H9 (cell line): ENCODE measurements at regions not wholly inside any gene's neighbourhood (a gene's known extent, or its start where the extent isn't known, plus 50 kb on each side); places are given as distances from the start of the nearest gene placed in this dataset.

Experiments
- DNase-seq: peaks from one replicate; pipeline ENCODE4 v3.0.0-alpha.2; 2017
- H2AFZ ChIP-seq: one replicate; pipeline ENCODE4 v1.6.1; 2013; ENCODE audit warnings: mild to moderate bottlenecking, low read length, control low read depth, moderate library complexity
- H2AK5ac ChIP-seq: 2 replicates; pipeline ENCODE4 v1.6.1; 2013; ENCODE audit warnings: low read length, control low read depth, mixed read lengths; ENCODE audit not compliant: insufficient read length
- H2BK120ac ChIP-seq: one replicate; pipeline ENCODE4 v1.6.1; 2013; ENCODE audit warnings: low read depth, mild to moderate bottlenecking, low read length, control low read depth, inconsistent platforms; ENCODE audit not compliant: poor library complexity, severe bottlenecking
- H2BK12ac ChIP-seq: 2 replicates; pipeline ENCODE4 v1.6.1; 2013; ENCODE audit warnings: low read length, control low read depth, mixed read lengths, low read depth; ENCODE audit not compliant: insufficient read length
- H2BK15ac ChIP-seq: 2 replicates; pipeline ENCODE4 v1.6.1; 2013; ENCODE audit warnings: low read depth, low read length, control low read depth
- H2BK20ac ChIP-seq: one replicate; pipeline ENCODE4 v1.6.1; 2013; ENCODE audit warnings: low read depth, mild to moderate bottlenecking, low read length, control low read depth, inconsistent platforms; ENCODE audit not compliant: poor library complexity, severe bottlenecking
- H2BK5ac ChIP-seq: 2 replicates; pipeline ENCODE4 v1.6.1; 2013; ENCODE audit warnings: low read length, control low read depth, mixed read lengths; ENCODE audit not compliant: insufficient read length
- H3K14ac ChIP-seq: 2 replicates; pipeline ENCODE4 v1.6.1; 2013; ENCODE audit warnings: low read length, control low read depth; ENCODE audit not compliant: insufficient read depth
- H3K18ac ChIP-seq: 2 replicates; pipeline ENCODE4 v1.6.1; 2013; ENCODE audit warnings: low read depth, mild to moderate bottlenecking, mixed read lengths, low read length, control low read depth; ENCODE audit not compliant: insufficient read length
- H3K23ac ChIP-seq: 2 replicates; pipeline ENCODE4 v1.6.1; 2013; ENCODE audit warnings: low read length, control low read depth, mixed read lengths, low read depth; ENCODE audit not compliant: insufficient read length
- H3K23me2 ChIP-seq: 2 replicates; pipeline ENCODE4 v1.6.1; 2013; ENCODE audit warnings: low read depth, mild to moderate bottlenecking, mixed read lengths, low read length, control low read depth; ENCODE audit not compliant: insufficient read length, poor library complexity, severe bottlenecking
- H3K27ac ChIP-seq: 2 replicates; pipeline ENCODE4 v1.5.1; 2013; ENCODE audit warnings: low read length, control low read depth, mixed read lengths, low read depth; ENCODE audit not compliant: insufficient read length
- H3K27me3 ChIP-seq: 2 replicates; pipeline ENCODE4 v1.6.1; 2013; ENCODE audit warnings: low read length, control low read depth, inconsistent platforms; ENCODE audit not compliant: insufficient read depth
- H3K4ac ChIP-seq: 2 replicates; pipeline ENCODE4 v1.6.1; 2013; ENCODE audit warnings: low read depth, mild to moderate bottlenecking, control low read depth, inconsistent platforms, low read length, moderate library complexity
- H3K4me1 ChIP-seq: 2 replicates; pipeline ENCODE4 v1.6.1; 2013; ENCODE audit warnings: low read length, control low read depth, inconsistent platforms; ENCODE audit not compliant: insufficient read depth
- H3K4me2 ChIP-seq: 2 replicates; pipeline ENCODE4 v1.6.1; 2013; ENCODE audit warnings: low read length, control low read depth, mixed read lengths; ENCODE audit not compliant: insufficient read length, insufficient read depth
- H3K56ac ChIP-seq: 2 replicates; pipeline ENCODE4 v1.6.1; 2013; ENCODE audit warnings: low read depth, mild to moderate bottlenecking, mixed read lengths, low read length, control low read depth; ENCODE audit not compliant: insufficient read length
- H3K79me1 ChIP-seq: 2 replicates; pipeline ENCODE4 v1.6.1; 2013; ENCODE audit warnings: low read depth, mild to moderate bottlenecking, moderate library complexity, low read length, control low read depth, inconsistent platforms; ENCODE audit not compliant: insufficient read depth, poor library complexity, severe bottlenecking
- H3K79me2 ChIP-seq: 2 replicates; pipeline ENCODE4 v1.6.1; 2013; ENCODE audit warnings: low read length, control low read depth, inconsistent platforms; ENCODE audit not compliant: insufficient read depth
- H3K9ac ChIP-seq: 2 replicates; pipeline ENCODE4 v1.6.1; 2013; ENCODE audit warnings: low read length, control low read depth, mixed read lengths; ENCODE audit not compliant: insufficient read length; ENCODE audit errors: extremely low read depth
- H3K9me3 ChIP-seq: one replicate; pipeline ENCODE4 v1.6.1; 2013; ENCODE audit warnings: low read depth, low read length, inconsistent platforms; ENCODE audit not compliant: control insufficient read depth
- H3T11ph ChIP-seq: one replicate; pipeline ENCODE4 v1.6.1; 2013; ENCODE audit warnings: mild to moderate bottlenecking, low read length, control low read depth, inconsistent platforms
- H4K20me1 ChIP-seq: one replicate; pipeline ENCODE4 v1.6.1; 2013; ENCODE audit not compliant: control insufficient read depth, insufficient read length, insufficient read depth
- H4K5ac ChIP-seq: 2 replicates; pipeline ENCODE4 v1.6.1; 2013; ENCODE audit warnings: low read depth, mild to moderate bottlenecking, mixed read lengths, low read length, control low read depth; ENCODE audit not compliant: insufficient read length
- H4K8ac ChIP-seq: replicated peaks from 2 replicates; pipeline ENCODE4 v1.6.1; 2013; ENCODE audit warnings: low read length, control low read depth, mixed read lengths, low read depth; ENCODE audit not compliant: insufficient read length
- H4K91ac ChIP-seq: 2 replicates; pipeline ENCODE4 v1.6.1; 2013; ENCODE audit warnings: low read depth, mild to moderate bottlenecking, moderate library complexity, mixed read lengths, low read length, control low read depth; ENCODE audit not compliant: insufficient read length
- H3K27ac Mint-ChIP-seq, 3 experiments: 2 replicates in 2 of 3; 3 replicates in 1 of 3; pipeline ENCODE4 v1.8.0; 2020 to 2021; ENCODE audit warnings: mixed read lengths in 3 of 3, mild to moderate bottlenecking in 1 of 3, moderate library complexity in 1 of 3
- H3K27me3 Mint-ChIP-seq: 2 replicates; pipeline ENCODE4 v1.8.0; 2021; ENCODE audit warnings: low read depth, mild to moderate bottlenecking, moderate library complexity, mixed read lengths
- H3K36me3 Mint-ChIP-seq, 3 experiments: 2 replicates in 2 of 3; 3 replicates in 1 of 3; pipeline ENCODE4 v1.8.0; 2020 to 2021; ENCODE audit warnings: low read depth in 3 of 3, mixed read lengths in 3 of 3; ENCODE audit not compliant: insufficient read depth in 1 of 3
- H3K4me1 Mint-ChIP-seq, 2 experiments: 2 replicates each; pipeline ENCODE4 v1.8.0; 2020; ENCODE audit warnings: mixed read lengths in 2 of 2
- H3K4me3 Mint-ChIP-seq, 2 experiments: 2 replicates in 1 of 2; 3 replicates in 1 of 2; pipeline ENCODE4 v1.8.0; 2020 to 2021; ENCODE audit warnings: mild to moderate bottlenecking in 2 of 2, mixed read lengths in 2 of 2, moderate library complexity in 1 of 2
- H3K9me3 Mint-ChIP-seq, 2 experiments: 2 replicates in 1 of 2; 3 replicates in 1 of 2; pipeline ENCODE4 v1.8.0; 2020; ENCODE audit warnings: mild to moderate bottlenecking in 2 of 2, mixed read lengths in 2 of 2, moderate library complexity in 1 of 2
- WGBS: extraction: QIAGEN DNeasy Blood & Tissue Kit; methylation state at CpG from one replicate; pipeline ENCODE4 v1.1.7; 2013; ENCODE audit warnings: missing lambda C conversion rate, low lambda C conversion rate, mixed read lengths; ENCODE audit not compliant: insufficient read length; ENCODE audit errors: extremely low coverage; 5-methylcytosine and 5-hydroxymethylcytosine counted together
- TF ChIP-seq, protein P1 (sequence below): fragments of 200-600 bp; sonication (generic); conservative IDR thresholded peaks from 3 replicates; pipeline ENCODE4 v1.8.0; 2021; ENCODE audit warnings: antibody characterized with exemption, mild to moderate bottlenecking

DNA sequence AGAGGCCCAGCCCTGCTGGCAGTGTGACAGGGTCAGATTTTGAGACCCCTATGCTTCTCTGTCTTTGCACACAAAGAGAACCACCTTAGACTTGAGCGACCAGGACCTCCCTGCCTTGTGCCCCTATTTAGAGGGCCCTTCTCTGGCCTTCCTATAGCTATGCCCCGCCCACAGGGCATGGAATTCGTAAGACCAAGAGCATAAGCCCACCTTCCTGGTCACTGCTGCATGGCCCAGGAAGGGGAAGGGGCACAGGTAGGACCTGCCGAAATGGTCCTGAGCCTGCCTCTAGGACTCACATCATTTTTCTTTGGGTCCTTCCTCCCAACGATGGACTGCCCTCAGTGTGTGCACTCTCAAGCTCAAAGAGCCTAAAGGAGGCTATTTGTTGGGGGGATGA lies 65.1 kb upstream of the SRSF6 start:
- H2AK5ac ChIP-seq: no peak overlapping the region
- WGBS: no CpG with 5 or more reads among the region's 5 CpGs
- H3K4ac ChIP-seq: no peak overlapping the region
- H2AFZ ChIP-seq: no peak overlapping the region
- no peak overlapping the region for H3T11ph ChIP-seq
- no peak overlapping the region for H3K9ac ChIP-seq
- no peaks in the 10 kb centered on the region for H3K27me3 ChIP-seq
- no peaks in the 10 kb centered on the region for H3K4me1 ChIP-seq
- H3K27ac ChIP-seq: no peak overlapping the region
- H3K23ac ChIP-seq: no peak overlapping the region
- no peak overlapping the region for H2BK12ac ChIP-seq
- no peak for DNase-seq
- Mint-ChIP-seq H3K27me3 (peaks cover 10% of the 10 kb centered on the region), H3K27ac (no peak overlapping the region), H3K36me3 (no peaks in the 10 kb centered on the region), H3K4me3 (no peak overlapping the region), H3K9me3 (no peaks in the 10 kb centered on the region; a peak in 1 of 5 replicates), H3K4me1 (peaks cover 2 to 7% of the 10 kb centered on the region in 2 experiments; a peak in 1 of 4 replicates)
- H2BK20ac ChIP-seq: no peak overlapping the region
- no peaks in the 10 kb centered on the region for H3K23me2 ChIP-seq
- no peak overlapping the region for H4K8ac ChIP-seq
- H4K5ac ChIP-seq: no peak overlapping the region
- no peaks in the 10 kb centered on the region for H3K79me2 ChIP-seq
- no peak overlapping the region for H3K14ac ChIP-seq
- H3K79me1 ChIP-seq: no peaks in the 10 kb centered on the region
- no peak overlapping the region for H3K4me2 ChIP-seq
- H4K91ac ChIP-seq: no peak overlapping the region
- no peak overlapping the region for H2BK15ac ChIP-seq
- H3K9me3 ChIP-seq: no peaks in the 10 kb centered on the region
- no peak overlapping the region for H2BK5ac ChIP-seq
- H2BK120ac ChIP-seq: no peak overlapping the region
- no peak overlapping the region for H3K18ac ChIP-seq
- TF ChIP-seq, protein P1, sequence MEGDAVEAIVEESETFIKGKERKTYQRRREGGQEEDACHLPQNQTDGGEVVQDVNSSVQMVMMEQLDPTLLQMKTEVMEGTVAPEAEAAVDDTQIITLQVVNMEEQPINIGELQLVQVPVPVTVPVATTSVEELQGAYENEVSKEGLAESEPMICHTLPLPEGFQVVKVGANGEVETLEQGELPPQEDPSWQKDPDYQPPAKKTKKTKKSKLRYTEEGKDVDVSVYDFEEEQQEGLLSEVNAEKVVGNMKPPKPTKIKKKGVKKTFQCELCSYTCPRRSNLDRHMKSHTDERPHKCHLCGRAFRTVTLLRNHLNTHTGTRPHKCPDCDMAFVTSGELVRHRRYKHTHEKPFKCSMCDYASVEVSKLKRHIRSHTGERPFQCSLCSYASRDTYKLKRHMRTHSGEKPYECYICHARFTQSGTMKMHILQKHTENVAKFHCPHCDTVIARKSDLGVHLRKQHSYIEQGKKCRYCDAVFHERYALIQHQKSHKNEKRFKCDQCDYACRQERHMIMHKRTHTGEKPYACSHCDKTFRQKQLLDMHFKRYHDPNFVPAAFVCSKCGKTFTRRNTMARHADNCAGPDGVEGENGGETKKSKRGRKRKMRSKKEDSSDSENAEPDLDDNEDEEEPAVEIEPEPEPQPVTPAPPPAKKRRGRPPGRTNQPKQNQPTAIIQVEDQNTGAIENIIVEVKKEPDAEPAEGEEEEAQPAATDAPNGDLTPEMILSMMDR: no peak
- no peak overlapping the region for H3K56ac ChIP-seq
- peaks cover 3% of the 10 kb centered on the region for H4K20me1 ChIP-seq
